H9 (cell line): ENCODE measurements at regions not wholly inside any gene's neighbourhood (a gene's known extent, or its start where the extent isn't known, plus 50 kb on each side); places are given as distances from the start of the nearest gene placed in this dataset.

Source experiments
- DNase-seq: peaks from one replicate; pipeline ENCODE4 v3.0.0-alpha.2; 2017
- H2AFZ ChIP-seq: one replicate; pipeline ENCODE4 v1.6.1; 2013; ENCODE audit warnings: mild to moderate bottlenecking, low read length, control low read depth, moderate library complexity
- H2AK5ac ChIP-seq: 2 replicates; pipeline ENCODE4 v1.6.1; 2013; ENCODE audit warnings: low read length, control low read depth, mixed read lengths; ENCODE audit not compliant: insufficient read length
- H2BK120ac ChIP-seq: one replicate; pipeline ENCODE4 v1.6.1; 2013; ENCODE audit warnings: low read depth, mild to moderate bottlenecking, low read length, control low read depth, inconsistent platforms; ENCODE audit not compliant: poor library complexity, severe bottlenecking
- H2BK12ac ChIP-seq: 2 replicates; pipeline ENCODE4 v1.6.1; 2013; ENCODE audit warnings: low read length, control low read depth, mixed read lengths, low read depth; ENCODE audit not compliant: insufficient read length
- H2BK15ac ChIP-seq: 2 replicates; pipeline ENCODE4 v1.6.1; 2013; ENCODE audit warnings: low read depth, low read length, control low read depth
- H2BK20ac ChIP-seq: one replicate; pipeline ENCODE4 v1.6.1; 2013; ENCODE audit warnings: low read depth, mild to moderate bottlenecking, low read length, control low read depth, inconsistent platforms; ENCODE audit not compliant: poor library complexity, severe bottlenecking
- H2BK5ac ChIP-seq: 2 replicates; pipeline ENCODE4 v1.6.1; 2013; ENCODE audit warnings: low read length, control low read depth, mixed read lengths; ENCODE audit not compliant: insufficient read length
- H3K14ac ChIP-seq: 2 replicates; pipeline ENCODE4 v1.6.1; 2013; ENCODE audit warnings: low read length, control low read depth; ENCODE audit not compliant: insufficient read depth
- H3K18ac ChIP-seq: 2 replicates; pipeline ENCODE4 v1.6.1; 2013; ENCODE audit warnings: low read depth, mild to moderate bottlenecking, mixed read lengths, low read length, control low read depth; ENCODE audit not compliant: insufficient read length
- H3K23ac ChIP-seq: 2 replicates; pipeline ENCODE4 v1.6.1; 2013; ENCODE audit warnings: low read length, control low read depth, mixed read lengths, low read depth; ENCODE audit not compliant: insufficient read length
- H3K23me2 ChIP-seq: 2 replicates; pipeline ENCODE4 v1.6.1; 2013; ENCODE audit warnings: low read depth, mild to moderate bottlenecking, mixed read lengths, low read length, control low read depth; ENCODE audit not compliant: insufficient read length, poor library complexity, severe bottlenecking
- H3K27ac ChIP-seq: 2 replicates; pipeline ENCODE4 v1.5.1; 2013; ENCODE audit warnings: low read length, control low read depth, mixed read lengths, low read depth; ENCODE audit not compliant: insufficient read length
- H3K27me3 ChIP-seq: 2 replicates; pipeline ENCODE4 v1.6.1; 2013; ENCODE audit warnings: low read length, control low read depth, inconsistent platforms; ENCODE audit not compliant: insufficient read depth
- H3K4ac ChIP-seq: 2 replicates; pipeline ENCODE4 v1.6.1; 2013; ENCODE audit warnings: low read depth, mild to moderate bottlenecking, control low read depth, inconsistent platforms, low read length, moderate library complexity
- H3K4me1 ChIP-seq: 2 replicates; pipeline ENCODE4 v1.6.1; 2013; ENCODE audit warnings: low read length, control low read depth, inconsistent platforms; ENCODE audit not compliant: insufficient read depth
- H3K4me2 ChIP-seq: 2 replicates; pipeline ENCODE4 v1.6.1; 2013; ENCODE audit warnings: low read length, control low read depth, mixed read lengths; ENCODE audit not compliant: insufficient read length, insufficient read depth
- H3K56ac ChIP-seq: 2 replicates; pipeline ENCODE4 v1.6.1; 2013; ENCODE audit warnings: low read depth, mild to moderate bottlenecking, mixed read lengths, low read length, control low read depth; ENCODE audit not compliant: insufficient read length
- H3K79me1 ChIP-seq: 2 replicates; pipeline ENCODE4 v1.6.1; 2013; ENCODE audit warnings: low read depth, mild to moderate bottlenecking, moderate library complexity, low read length, control low read depth, inconsistent platforms; ENCODE audit not compliant: insufficient read depth, poor library complexity, severe bottlenecking
- H3K79me2 ChIP-seq: 2 replicates; pipeline ENCODE4 v1.6.1; 2013; ENCODE audit warnings: low read length, control low read depth, inconsistent platforms; ENCODE audit not compliant: insufficient read depth
- H3K9ac ChIP-seq: 2 replicates; pipeline ENCODE4 v1.6.1; 2013; ENCODE audit warnings: low read length, control low read depth, mixed read lengths; ENCODE audit not compliant: insufficient read length; ENCODE audit errors: extremely low read depth
- H3K9me3 ChIP-seq: one replicate; pipeline ENCODE4 v1.6.1; 2013; ENCODE audit warnings: low read depth, low read length, inconsistent platforms; ENCODE audit not compliant: control insufficient read depth
- H3T11ph ChIP-seq: one replicate; pipeline ENCODE4 v1.6.1; 2013; ENCODE audit warnings: mild to moderate bottlenecking, low read length, control low read depth, inconsistent platforms
- H4K20me1 ChIP-seq: one replicate; pipeline ENCODE4 v1.6.1; 2013; ENCODE audit not compliant: control insufficient read depth, insufficient read length, insufficient read depth
- H4K5ac ChIP-seq: 2 replicates; pipeline ENCODE4 v1.6.1; 2013; ENCODE audit warnings: low read depth, mild to moderate bottlenecking, mixed read lengths, low read length, control low read depth; ENCODE audit not compliant: insufficient read length
- H4K8ac ChIP-seq: replicated peaks from 2 replicates; pipeline ENCODE4 v1.6.1; 2013; ENCODE audit warnings: low read length, control low read depth, mixed read lengths, low read depth; ENCODE audit not compliant: insufficient read length
- H4K91ac ChIP-seq: 2 replicates; pipeline ENCODE4 v1.6.1; 2013; ENCODE audit warnings: low read depth, mild to moderate bottlenecking, moderate library complexity, mixed read lengths, low read length, control low read depth; ENCODE audit not compliant: insufficient read length
- H3K27ac Mint-ChIP-seq, 3 experiments: 2 replicates in 2 of 3; 3 replicates in 1 of 3; pipeline ENCODE4 v1.8.0; 2020 to 2021; ENCODE audit warnings: mixed read lengths in 3 of 3, mild to moderate bottlenecking in 1 of 3, moderate library complexity in 1 of 3
- H3K27me3 Mint-ChIP-seq: 2 replicates; pipeline ENCODE4 v1.8.0; 2021; ENCODE audit warnings: low read depth, mild to moderate bottlenecking, moderate library complexity, mixed read lengths
- H3K36me3 Mint-ChIP-seq, 3 experiments: 2 replicates in 2 of 3; 3 replicates in 1 of 3; pipeline ENCODE4 v1.8.0; 2020 to 2021; ENCODE audit warnings: low read depth in 3 of 3, mixed read lengths in 3 of 3; ENCODE audit not compliant: insufficient read depth in 1 of 3
- H3K4me1 Mint-ChIP-seq, 2 experiments: 2 replicates each; pipeline ENCODE4 v1.8.0; 2020; ENCODE audit warnings: mixed read lengths in 2 of 2
- H3K4me3 Mint-ChIP-seq, 2 experiments: 2 replicates in 1 of 2; 3 replicates in 1 of 2; pipeline ENCODE4 v1.8.0; 2020 to 2021; ENCODE audit warnings: mild to moderate bottlenecking in 2 of 2, mixed read lengths in 2 of 2, moderate library complexity in 1 of 2
- H3K9me3 Mint-ChIP-seq, 2 experiments: 2 replicates in 1 of 2; 3 replicates in 1 of 2; pipeline ENCODE4 v1.8.0; 2020; ENCODE audit warnings: mild to moderate bottlenecking in 2 of 2, mixed read lengths in 2 of 2, moderate library complexity in 1 of 2
- CTCF ChIP-seq: fragments of 200-600 bp; sonication (generic); conservative IDR thresholded peaks from 3 replicates; pipeline ENCODE4 v1.8.0; 2021; ENCODE audit warnings: antibody characterized with exemption, mild to moderate bottlenecking
- WGBS: extraction: QIAGEN DNeasy Blood & Tissue Kit; methylation state at CpG from one replicate; pipeline ENCODE4 v1.1.7; 2013; ENCODE audit warnings: missing lambda C conversion rate, low lambda C conversion rate, mixed read lengths; ENCODE audit not compliant: insufficient read length; ENCODE audit errors: extremely low coverage; 5-methylcytosine and 5-hydroxymethylcytosine counted together

GRCh38 chr4:148515248-148515647 lies 73.0 kb upstream of the NR3C2 start:
- Histone ChIP-seq H3K79me1 (no peaks in the 10 kb centered on the region), H3K79me2 (no peaks in the 10 kb centered on the region), H3T11ph (no peak overlapping the region), H3K4me1 (no peaks in the 10 kb centered on the region), H4K20me1 (no peaks in the 10 kb centered on the region), H2BK20ac (no peak overlapping the region), H3K56ac (no peak overlapping the region), H4K5ac (no peak overlapping the region), H3K23ac (no peak overlapping the region), H2AFZ (no peak overlapping the region), H3K9ac (no peak overlapping the region), H2BK12ac (no peak overlapping the region), H2BK5ac (no peak overlapping the region), H4K8ac (no peak overlapping the region), H3K9me3 (no peaks in the 10 kb centered on the region), H3K4ac (no peak overlapping the region), H3K14ac (no peak overlapping the region), H3K18ac (no peak overlapping the region), H2BK15ac (no peak overlapping the region), H3K27ac (no peak overlapping the region), H3K23me2 (no peaks in the 10 kb centered on the region), H4K91ac (no peak overlapping the region), H3K4me2 (no peak overlapping the region), H3K27me3 (no peaks in the 10 kb centered on the region), H2BK120ac (no peak overlapping the region), H2AK5ac (no peak overlapping the region)
- H3K9me3 Mint-ChIP-seq = peaks cover 0 to 4% of the 10 kb centered on the region in 2 experiments; a peak in 3 of 5 replicates
- no peaks in the 10 kb centered on the region for H3K4me1 Mint-ChIP-seq
- peaks cover 2% of the 10 kb centered on the region; the same call in 1 of the 2 replicates for H3K27me3 Mint-ChIP-seq
- no CpG with 5 or more reads among the region's 1 CpG for WGBS
- H3K27ac Mint-ChIP-seq = no peak overlapping the region
- no peak for TF ChIP-seq CTCF
- no peaks in the 10 kb centered on the region; a peak in 1 of 7 replicates for H3K36me3 Mint-ChIP-seq
- no peak overlapping the region for H3K4me3 Mint-ChIP-seq
- DNase-seq = no peak
